NT2/D1 (cell line): ENCODE measurements at regions not wholly inside any gene's neighbourhood (a gene's known extent, or its start where the extent isn't known, plus 50 kb on each side); places are given as distances from the start of the nearest gene placed in this dataset.

Experiments used
- DNase-seq: peaks from one replicate; pipeline ENCODE4 v3.0.0-alpha.2; 2011; ENCODE audit warnings: low read depth, low spot score
- H3K27me3 ChIP-seq: 2 replicates; pipeline ENCODE4 v1.6.0; 2011; ENCODE audit warnings: mild to moderate bottlenecking; ENCODE audit not compliant: insufficient read length, insufficient read depth
- H3K36me3 ChIP-seq: 2 replicates; pipeline ENCODE4 v1.6.1; 2011; ENCODE audit warnings: mild to moderate bottlenecking, low read length, mixed read lengths; ENCODE audit not compliant: insufficient read depth, insufficient read length
- H3K4me1 ChIP-seq: 2 replicates; pipeline ENCODE4 v1.5.1; 2011; ENCODE audit not compliant: insufficient read depth, insufficient read length
- H3K4me3 ChIP-seq: 2 replicates; pipeline ENCODE4 v1.5.1; 2011; ENCODE audit warnings: low read depth; ENCODE audit not compliant: insufficient read length
- H3K9ac ChIP-seq: 2 replicates; pipeline ENCODE4 v1.6.0; 2011; ENCODE audit warnings: low read depth; ENCODE audit not compliant: insufficient read length
- H3K9me3 ChIP-seq: 2 replicates; pipeline ENCODE4 v1.5.1; 2011; ENCODE audit warnings: mild to moderate bottlenecking, low read length; ENCODE audit not compliant: insufficient read depth
- SUZ12 ChIP-seq: IDR thresholded peaks from 2 replicates; pipeline ENCODE4 v1.6.1; 2011; ENCODE audit not compliant: insufficient read length, insufficient read depth; ENCODE audit errors: extremely low read depth
- YY1 ChIP-seq: IDR thresholded peaks from 2 replicates; pipeline ENCODE4 v1.6.1; 2011; ENCODE audit not compliant: insufficient read length, insufficient read depth
- ZNF274 ChIP-seq: IDR thresholded peaks from 2 replicates; pipeline ENCODE4 v1.6.1; 2011; ENCODE audit warnings: mild to moderate bottlenecking, low read depth, low read length

DNA sequence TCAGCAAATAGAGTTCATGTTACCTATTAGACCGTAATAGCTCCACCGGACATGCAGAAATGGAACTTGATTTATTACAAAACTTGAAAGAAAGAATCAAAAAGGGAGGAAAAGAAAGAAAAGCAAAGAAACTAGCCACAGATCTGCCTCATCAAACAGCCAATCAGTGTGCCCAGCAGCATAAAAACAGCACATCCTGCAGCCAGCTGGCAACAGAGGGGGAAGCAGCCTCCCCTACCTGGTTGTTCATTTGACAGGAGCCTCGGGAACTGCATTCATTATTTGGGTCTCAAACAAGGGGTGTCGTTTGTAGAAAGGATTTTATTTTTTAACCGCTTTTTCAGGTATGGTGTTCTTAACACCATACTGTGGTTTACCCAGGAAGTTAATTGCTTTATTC, 181.5 kb upstream of the TOPAZ1 start:
- DNase-seq = no peak
- Histone ChIP-seq H3K36me3 (no peaks in the 10 kb centered on the region), H3K27me3 (peaks cover 8% of the 10 kb centered on the region), H3K4me3 (no peak overlapping the region), H3K9ac (no peak overlapping the region), H3K9me3 (no peaks in the 10 kb centered on the region), H3K4me1 (peaks cover 10% of the 10 kb centered on the region)
- no peak for TF ChIP-seq SUZ12
- TF ChIP-seq ZNF274 = no peak
- no peak for TF ChIP-seq YY1

DNA sequence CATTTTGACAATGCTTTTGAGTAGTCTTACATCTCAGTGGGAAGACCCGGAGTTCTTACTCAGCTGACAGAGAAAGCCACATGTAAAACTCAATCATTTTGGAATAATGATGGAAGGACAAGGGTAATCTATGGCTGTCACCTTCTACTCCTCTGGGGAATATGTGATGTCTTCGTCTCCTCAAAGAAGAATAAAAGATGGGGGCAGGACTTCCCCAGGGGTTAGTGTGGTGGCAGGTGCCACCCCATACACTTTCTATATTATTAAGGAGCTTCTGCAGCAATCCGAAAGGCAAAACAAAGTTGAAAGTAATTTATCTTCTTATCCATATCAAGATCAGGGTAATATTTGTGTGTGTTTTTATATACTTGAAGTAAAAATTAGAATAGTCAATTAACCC, 180.4 kb upstream of the TOPAZ1 start:
- no peak overlapping the region for H3K9ac ChIP-seq
- no peaks in the 10 kb centered on the region for H3K36me3 ChIP-seq
- no peak overlapping the region for H3K4me3 ChIP-seq
- TF ChIP-seq SUZ12 = no peak
- TF ChIP-seq YY1 = no peak
- no peak for TF ChIP-seq ZNF274
- no peak for DNase-seq
- H3K27me3 ChIP-seq = peaks cover 8% of the 10 kb centered on the region
- peaks cover 10% of the 10 kb centered on the region for H3K4me1 ChIP-seq
- H3K9me3 ChIP-seq = no peaks in the 10 kb centered on the region

DNA sequence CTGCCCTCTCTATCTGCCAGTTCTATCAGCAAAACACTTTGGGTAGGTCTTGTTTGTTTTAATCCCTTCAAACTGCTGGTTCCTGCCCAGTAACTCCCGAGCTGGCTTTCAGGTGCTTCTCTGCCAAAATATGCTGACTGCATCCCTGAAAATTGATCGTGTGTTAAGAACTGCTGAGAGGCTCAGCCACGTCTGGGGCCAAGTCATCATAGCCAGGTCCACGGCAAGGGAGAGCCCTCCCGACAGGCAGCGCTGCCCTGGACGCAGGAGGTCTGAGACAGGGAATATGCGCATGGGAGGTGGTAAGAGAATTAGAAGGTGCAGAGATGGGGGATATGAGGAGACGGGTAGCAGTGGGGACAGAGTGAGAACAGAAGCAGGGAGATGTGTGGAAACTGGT, 179.7 kb upstream of the TOPAZ1 start:
- no peak for DNase-seq
- Histone ChIP-seq H3K27me3 (peaks cover 8% of the 10 kb centered on the region), H3K4me1 (peaks cover 10% of the 10 kb centered on the region), H3K9ac (no peak overlapping the region), H3K9me3 (no peaks in the 10 kb centered on the region), H3K4me3 (no peak overlapping the region), H3K36me3 (no peaks in the 10 kb centered on the region)
- TF ChIP-seq SUZ12 (no peak), YY1 (no peak), ZNF274 (no peak)

DNA sequence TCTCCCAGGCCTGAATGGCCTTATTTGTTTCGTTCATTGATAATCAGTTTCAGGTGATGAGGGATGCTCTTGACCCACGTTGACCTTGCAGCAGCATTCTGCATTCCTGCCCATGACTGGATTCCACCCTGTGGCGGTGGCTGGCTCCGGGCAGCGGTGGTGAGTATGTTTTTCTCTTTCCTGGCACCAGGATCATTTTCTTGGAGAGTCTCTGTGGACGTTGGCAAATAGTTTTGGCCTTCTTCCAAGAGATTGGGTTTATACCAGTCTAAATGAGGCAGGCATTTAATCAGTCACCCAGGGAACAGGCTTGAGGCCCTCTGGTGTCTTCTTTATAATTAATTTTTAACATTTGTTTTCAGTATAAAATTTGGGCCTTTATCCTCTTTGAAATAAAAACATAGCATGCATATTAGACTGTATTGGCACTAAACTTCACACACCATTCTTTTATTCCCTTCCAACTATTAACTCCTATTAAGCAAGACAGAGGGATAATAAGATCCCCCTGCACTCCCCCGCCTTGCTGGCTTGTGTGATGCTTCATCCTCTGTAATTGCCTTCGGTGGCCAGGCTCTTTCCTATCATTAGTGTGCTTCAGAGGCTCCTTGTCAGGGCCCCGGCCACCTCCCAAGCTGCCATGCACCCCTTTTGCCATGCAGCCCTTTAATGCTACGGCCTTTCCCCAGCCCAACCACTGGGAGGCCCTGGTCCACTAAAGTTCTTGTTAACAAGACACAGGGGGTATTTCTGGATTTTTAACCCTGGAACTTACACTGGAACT, 176.2 kb upstream of the TOPAZ1 start:
- no peak for TF ChIP-seq YY1
- TF ChIP-seq SUZ12 = no peak
- TF ChIP-seq ZNF274 = no peak
- no peaks in the 10 kb centered on the region for H3K9me3 ChIP-seq
- no peak overlapping the region for H3K4me3 ChIP-seq
- H3K4me1 ChIP-seq = peaks cover 5% of the 10 kb centered on the region
- no peaks in the 10 kb centered on the region for H3K36me3 ChIP-seq
- H3K27me3 ChIP-seq = peaks cover 2% of the 10 kb centered on the region
- no peak overlapping the region for H3K9ac ChIP-seq
- no peak for DNase-seq

DNA sequence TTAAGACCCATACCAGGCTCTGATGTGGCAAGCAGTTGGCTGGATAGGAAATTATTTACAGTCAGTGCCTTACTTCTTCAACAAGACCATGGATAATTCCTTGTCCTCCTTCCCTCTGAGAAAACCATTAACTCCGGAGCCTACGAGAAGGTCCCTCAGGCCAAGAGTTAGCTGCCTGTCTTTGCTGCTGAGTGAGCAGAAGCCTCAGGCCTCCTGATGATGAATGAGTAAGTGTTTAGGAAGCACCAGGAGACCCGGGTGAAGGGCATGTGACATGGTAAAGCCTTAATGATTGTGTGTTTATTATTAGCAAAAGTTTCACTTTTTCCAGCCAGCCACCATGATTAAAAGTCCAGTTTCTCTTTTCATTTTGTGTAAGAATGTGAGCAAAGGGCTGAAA, 174.9 kb upstream of the TOPAZ1 start:
- no peaks in the 10 kb centered on the region for H3K36me3 ChIP-seq
- no peak overlapping the region for H3K9ac ChIP-seq
- H3K9me3 ChIP-seq = no peaks in the 10 kb centered on the region
- H3K27me3 ChIP-seq = no peaks in the 10 kb centered on the region
- no peak for DNase-seq
- TF ChIP-seq YY1 = no peak
- no peak for TF ChIP-seq SUZ12
- no peak for TF ChIP-seq ZNF274
- no peak overlapping the region for H3K4me3 ChIP-seq
- peaks cover 5% of the 10 kb centered on the region for H3K4me1 ChIP-seq

DNA sequence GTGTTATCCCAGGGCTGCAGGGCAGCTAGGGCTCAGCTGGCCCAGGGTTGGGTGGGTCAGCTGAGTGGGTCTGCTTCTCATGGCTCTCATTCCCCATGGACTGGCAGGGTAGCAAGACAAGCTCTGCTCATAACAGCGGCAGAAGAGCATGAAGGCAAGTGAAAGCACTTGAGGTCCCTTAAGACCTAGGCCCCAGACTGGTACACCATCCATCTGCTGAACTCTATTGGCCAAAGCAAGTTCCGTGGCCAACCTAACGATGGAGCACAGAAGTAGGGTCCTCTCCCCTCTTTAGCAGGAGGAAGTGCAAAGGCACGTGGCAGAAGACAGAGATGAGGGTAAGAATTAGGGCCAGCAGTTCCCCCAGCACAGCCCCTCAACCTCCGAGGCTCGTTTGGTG, 174.3 kb upstream of the TOPAZ1 start:
- Histone ChIP-seq H3K27me3 (no peaks in the 10 kb centered on the region), H3K36me3 (no peaks in the 10 kb centered on the region), H3K9ac (no peak overlapping the region), H3K4me1 (peaks cover 2% of the 10 kb centered on the region), H3K4me3 (no peak overlapping the region), H3K9me3 (no peaks in the 10 kb centered on the region)
- DNase-seq = no peak
- TF ChIP-seq YY1 (no peak), SUZ12 (no peak), ZNF274 (no peak)

DNA sequence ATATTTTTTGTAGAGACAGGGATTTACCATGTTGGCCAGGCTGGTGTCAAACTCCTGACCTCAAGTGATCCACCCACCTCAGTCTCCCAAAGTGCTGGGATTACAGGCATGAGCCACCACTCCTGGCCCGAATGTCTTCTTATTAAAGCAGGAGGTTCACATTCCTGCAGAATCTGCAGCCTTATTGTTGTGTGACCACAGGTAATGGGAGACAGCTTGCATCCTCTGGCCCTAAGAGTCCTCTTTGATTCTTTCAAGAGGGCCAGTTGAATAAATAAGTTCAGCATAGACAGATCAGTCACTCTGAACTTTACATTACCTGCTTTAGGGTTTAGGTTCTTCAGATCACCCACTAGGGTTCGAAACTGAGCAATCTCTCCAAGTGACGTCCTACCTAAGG, 172.9 kb upstream of the TOPAZ1 start:
- H3K4me3 ChIP-seq = no peak overlapping the region
- no peaks in the 10 kb centered on the region for H3K36me3 ChIP-seq
- TF ChIP-seq YY1 = no peak
- no peak for TF ChIP-seq ZNF274
- DNase-seq = no peak
- no peak overlapping the region for H3K9ac ChIP-seq
- H3K4me1 ChIP-seq = peaks cover 2% of the 10 kb centered on the region
- H3K9me3 ChIP-seq = no peaks in the 10 kb centered on the region
- H3K27me3 ChIP-seq = no peaks in the 10 kb centered on the region

DNA sequence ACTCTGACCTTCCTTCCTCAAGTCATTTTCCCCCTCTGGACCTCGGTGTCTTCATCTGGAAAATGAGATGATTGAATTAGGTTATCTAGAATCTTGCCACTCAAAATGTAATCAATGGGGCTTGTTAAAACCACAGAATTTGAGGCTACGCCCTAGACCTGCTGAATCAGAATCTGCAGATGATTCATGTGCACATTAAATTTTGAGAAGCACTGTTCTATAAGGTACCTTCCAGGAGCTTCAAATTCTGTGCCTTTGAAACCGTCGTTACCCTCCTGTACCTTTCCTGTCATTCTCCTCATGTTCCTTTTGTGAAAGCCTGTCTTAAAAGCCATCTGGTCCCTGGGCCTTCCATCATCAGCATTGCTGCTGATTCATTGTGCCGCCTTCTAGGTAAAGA, 172.4 kb upstream of the TOPAZ1 start:
- Histone ChIP-seq H3K36me3 (no peaks in the 10 kb centered on the region), H3K4me3 (no peak overlapping the region), H3K4me1 (peaks cover 2% of the 10 kb centered on the region), H3K9me3 (no peaks in the 10 kb centered on the region), H3K9ac (no peak overlapping the region), H3K27me3 (no peaks in the 10 kb centered on the region)
- DNase-seq = no peak
- TF ChIP-seq SUZ12 (no peak), ZNF274 (no peak), YY1 (no peak)
